Forelimb muscle (tissue), 1 donor: ENCODE measurements at regions not wholly inside any gene's neighbourhood (a gene's known extent, or its start where the extent isn't known, plus 50 kb on each side); places are given as distances from the start of the nearest gene placed in this dataset.
"Not testable (repeated sequence)": the region's sequence is repeated elsewhere in the genome, so short reads cannot be mapped to it uniquely, and the experiment has no call there.

ENCODE experiments used
- DNase-seq: peaks from one replicate; pipeline ENCODE4 v3.0.0-alpha.2; 2013; ENCODE audit warnings: low read depth

DNA sequence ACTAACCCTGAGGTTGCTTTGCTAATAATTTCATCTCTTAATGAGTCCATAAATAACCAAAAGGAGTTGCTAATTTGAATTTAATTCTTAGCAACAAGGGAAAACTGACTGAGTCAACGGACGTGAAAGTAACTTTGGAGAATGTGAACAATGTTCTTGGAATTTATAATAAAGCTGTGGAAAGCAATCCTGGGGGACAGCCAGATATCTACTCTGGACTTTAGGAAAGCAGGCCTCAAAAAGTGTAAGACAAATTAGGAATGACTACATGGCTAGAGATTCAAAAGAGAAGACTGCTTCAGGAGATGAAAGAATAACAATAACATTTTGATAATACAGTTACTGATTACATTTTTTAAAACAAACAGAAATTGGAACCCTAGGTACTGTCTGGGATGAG is 318.4 kb upstream of the COL8A1 start:
- no peak for DNase-seq

DNA sequence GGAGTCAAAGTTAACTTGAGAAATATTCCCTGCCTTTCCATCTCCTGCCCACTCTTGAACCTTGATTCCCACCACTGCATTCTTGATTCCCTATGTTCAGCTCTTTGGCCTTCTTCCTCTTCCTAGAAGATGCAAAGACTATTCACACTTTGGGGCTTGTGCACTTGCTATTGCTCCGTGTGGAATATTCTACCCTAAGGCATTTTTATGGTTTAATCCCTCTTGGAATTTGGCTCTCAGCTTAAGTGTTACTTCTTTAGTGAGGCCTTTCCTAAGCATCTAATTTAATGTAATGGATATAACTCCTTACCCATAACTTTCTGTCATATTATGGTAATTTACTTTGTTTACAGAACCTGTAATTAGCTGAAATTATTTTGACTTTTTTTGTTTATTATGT is 318.9 kb upstream of the COL8A1 start:
- no peak for DNase-seq

DNA sequence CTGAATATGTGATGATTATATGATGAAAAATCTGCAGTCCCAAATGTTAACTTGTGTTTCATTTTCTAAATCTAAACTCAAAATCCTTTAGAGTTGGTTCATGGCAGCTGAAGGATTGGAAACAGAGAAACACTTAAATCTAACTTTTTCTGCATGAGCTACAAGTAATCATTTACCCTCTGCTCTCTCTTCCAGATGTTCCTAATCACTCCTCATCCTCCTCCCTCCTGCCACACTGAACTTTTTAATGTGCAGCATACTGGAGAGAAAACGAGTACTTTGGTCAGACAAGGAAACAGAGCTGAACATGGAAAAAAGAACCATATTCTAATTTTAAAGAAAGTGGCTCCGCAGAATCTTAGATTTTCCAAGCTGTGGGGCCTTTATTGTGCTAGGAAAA is 321.2 kb upstream of the COL8A1 start:
- no peak for DNase-seq

DNA sequence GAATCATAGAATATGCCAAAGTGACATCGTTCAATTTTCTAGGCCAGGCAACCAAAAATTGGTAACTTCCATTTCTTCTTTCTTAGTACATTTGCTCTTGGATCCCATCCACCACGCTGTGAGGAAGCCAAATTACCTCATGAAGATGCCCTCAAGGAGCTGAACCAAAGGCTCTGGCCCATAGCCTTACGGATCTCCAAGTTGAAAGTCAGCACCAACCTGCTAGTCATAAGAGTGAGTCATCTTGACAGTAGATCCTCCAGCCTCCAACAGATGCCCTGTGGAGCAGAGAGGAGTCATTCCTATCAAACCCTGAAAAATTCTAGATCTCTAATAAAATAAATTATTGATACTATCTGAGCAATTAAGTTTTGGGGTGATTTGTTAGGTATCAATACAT is 322.5 kb upstream of the COL8A1 start:
- no peak for DNase-seq

DNA sequence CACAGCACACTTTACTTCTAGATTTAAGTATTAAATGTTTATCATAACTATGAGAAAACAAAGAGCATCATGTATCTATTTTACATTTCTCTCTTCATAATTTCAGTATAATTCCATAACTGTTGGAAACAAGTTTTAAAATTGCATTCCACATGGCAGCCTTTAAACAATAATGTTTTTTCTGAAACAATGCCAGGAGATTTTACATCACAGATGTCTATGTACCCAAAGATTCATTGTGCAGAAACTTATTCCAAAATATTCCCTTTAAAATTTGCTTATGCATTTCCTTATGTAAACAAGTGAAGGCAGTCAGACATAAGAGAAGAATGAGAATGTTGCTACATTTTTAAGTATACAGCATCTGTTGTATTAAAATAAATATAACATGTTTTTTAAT is 324.9 kb upstream of the COL8A1 start:
- DNase-seq, result no peak

DNA sequence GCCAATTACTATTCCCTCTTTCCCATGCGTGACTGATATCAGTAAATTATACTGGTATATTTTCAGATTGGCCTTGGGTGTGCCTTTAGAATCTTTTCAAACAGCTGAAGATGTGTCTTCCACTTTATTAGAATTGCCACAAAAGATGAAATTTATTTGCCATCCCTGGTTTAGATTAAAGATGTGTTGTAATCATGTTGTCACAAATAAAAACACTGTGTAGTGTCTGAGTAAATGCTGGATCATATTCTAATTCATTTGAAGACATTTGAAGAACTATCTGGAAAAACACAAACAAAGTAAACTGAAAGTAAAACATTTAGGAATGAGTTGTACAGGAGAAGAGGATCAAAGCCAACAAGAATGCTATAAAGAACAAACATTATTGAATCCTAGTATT is 339.7 kb upstream of the COL8A1 start:
- DNase-seq, result no peak

DNA sequence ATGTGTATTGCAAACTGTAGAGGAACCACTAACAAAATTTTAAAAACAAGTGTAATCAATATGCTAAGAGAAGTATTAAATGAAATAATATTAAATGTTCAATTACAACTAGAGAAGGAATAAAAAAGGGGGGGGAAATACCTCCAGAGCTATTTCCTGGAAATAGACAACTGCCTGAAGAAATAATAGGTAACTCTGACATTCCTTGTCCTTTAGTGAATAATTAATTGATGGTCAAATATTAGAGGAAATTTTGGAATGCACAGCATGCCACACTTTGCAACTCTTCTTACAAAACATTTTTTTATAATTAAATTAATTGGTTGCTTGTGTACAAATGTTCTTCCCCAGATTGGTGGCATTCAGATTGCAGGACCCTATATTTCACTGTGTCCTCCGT is 342.6 kb upstream of the COL8A1 start:
- DNase-seq, result no peak

DNA sequence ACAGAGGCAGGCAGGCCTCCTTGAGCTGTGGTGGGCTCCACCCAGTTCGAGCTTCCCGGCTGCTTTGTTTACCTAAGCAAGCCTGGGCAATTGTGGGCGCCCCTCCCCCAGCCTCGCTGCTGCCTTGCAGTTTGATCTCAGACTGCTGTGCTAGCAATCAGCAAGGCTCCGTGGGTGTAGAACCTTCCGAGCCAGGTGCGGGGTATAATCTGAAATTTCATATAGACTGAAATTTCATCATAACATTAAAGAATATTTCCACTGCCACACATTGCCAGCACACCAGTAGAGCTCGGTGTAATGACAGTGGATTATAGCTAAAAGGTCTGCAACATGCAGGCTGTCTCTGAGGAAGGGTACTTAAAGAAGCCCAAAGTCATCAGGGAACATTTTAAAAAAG is 344.3 kb upstream of the COL8A1 start:
- DNase-seq, result not testable (repeated sequence)

DNA sequence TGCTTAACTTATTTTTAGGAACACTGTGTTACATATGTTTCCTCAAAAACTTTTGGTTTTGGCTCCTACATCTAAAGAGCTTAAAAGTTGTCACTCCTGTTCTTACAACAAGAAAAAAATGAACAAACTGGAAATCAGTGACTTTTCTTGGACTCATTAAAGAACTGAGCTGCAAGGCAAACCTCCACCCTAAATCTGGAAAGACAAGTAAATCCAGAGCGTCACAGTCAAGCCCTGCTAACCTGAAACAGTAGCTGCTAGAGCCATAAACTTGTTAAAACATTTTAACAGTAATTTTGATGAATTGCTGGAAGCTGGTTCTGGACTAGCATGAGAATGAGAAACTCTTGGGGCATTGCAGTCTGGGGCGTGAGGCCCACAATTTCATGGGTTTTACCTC is 350.5 kb upstream of the COL8A1 start:
- no peak for DNase-seq

DNA sequence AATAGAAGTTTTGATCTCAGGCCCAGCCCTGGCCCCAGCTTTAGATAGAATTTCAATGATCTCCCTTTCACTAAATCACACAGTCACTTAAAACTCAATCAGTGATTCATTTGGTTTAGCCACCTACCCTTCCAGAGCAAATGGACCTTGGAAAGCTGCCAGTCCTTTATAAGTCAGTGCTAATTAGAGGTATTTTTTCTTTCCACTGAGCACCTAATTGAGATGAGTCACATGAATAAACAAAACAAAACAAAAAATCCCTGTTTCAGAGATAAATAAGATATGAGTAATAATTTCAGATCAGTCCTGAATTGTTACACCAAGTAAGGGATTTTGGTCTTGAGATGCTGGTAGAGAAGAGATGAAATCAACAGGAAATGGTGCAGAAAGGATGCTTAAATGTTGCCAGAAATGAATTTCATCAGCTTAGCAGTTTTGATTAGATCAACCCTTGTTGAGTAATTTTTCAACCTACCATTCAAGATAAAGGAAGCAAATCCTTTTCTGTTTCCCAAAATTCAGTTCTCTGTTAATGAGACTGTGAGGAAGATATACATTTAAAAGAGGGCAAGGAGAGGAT is 352.0 kb upstream of the COL8A1 start:
- no peak for DNase-seq

DNA sequence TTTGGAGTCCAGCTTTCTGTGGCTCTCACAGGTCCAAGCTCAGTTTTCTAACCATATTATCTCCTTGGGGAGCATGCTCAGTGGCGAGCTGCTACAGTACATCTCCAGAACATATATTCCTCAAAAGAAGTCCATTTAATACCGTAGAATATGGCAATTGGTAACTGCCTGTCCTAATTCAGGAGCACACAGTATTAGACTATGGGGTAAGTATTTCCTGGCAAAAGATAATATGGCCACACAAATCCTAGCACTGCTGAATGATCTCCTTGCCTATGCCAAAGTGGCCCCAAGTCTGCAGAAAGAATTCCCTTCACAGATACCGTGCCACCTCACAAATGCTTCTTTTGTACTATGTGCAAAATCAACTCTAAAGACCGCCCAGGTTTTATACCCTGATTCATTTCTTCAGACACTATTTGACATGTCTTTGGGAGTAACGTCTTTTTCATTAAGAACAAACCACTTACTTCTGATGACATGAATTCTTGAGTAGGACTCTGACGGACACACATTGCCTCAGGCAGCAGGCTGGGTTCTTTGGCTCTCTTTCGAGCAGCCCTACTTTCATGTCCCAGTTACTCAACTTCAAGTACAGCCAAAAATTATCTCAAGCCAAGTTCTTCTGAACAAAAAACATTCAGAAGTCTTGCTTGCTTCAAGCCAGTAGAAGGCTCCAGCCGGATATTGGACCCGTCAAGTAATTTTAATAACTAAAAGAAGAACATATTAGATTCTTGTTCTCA is 368.3 kb upstream of the DCBLD2 start:
- DNase-seq, result no peak

DNA sequence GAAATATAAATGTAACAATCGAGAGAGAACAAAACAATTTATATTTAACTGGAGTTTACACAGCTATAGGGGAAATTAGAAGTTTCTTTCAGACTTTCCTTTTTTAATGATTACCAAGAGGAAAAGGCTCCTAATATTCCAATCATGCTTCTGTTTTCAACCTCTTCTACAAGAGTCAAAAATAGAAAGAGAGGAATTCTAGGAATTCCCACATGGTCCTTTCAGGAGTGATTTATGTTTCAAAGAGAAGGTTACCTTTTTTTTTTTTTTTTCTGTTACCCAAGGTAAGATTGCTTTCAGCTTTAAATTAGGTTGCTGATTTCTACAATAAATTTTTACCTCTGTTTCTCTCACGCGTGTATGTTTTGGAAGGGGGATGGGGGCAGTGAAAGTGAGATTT is 355.3 kb upstream of the DCBLD2 start:
- DNase-seq, result no peak

DNA sequence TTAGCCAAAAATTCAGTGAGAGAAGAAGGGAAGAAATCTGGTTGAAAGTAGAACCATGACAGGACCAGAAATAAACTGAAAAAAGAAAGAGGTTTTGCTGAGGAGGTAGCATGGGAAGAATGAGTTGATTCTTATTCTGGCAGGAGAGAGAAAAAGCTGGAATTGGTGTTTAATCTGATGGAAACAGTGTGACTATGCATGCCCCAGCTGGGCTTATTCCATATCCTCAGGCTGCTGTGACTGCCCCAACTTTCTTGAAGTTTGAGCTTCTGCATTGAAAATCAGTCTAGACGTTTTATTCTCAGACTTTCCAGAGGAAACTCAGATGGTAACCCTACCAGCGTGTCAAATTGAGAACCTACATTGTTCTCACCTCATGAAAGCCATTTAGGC is 352.5 kb upstream of the DCBLD2 start:
- DNase-seq, result no peak

DNA sequence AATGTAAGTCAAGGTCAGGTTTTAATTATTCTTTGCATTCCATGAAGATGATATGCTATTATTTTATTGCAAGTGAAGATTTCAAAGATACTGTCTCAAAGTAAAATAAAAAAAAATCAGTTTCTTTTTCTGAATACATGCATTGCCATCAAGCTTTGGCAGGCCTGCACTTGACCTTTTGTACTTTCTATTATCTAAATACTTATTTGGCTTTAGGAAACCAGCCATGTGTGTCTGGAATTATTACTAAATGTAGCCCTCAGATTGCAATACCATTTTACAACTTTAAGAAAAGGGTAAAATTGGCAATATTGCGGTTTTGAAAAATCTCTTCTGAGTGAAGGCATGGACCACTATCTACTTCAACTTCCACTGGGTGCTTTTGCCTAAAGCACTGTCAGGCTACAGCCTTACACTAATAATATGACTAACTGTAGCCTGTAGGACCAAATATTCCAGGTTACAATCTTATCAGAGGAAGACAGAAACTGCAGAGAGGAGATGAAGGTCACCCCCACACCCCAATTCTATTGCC is 349.4 kb upstream of the DCBLD2 start:
- DNase-seq, result no peak

DNA sequence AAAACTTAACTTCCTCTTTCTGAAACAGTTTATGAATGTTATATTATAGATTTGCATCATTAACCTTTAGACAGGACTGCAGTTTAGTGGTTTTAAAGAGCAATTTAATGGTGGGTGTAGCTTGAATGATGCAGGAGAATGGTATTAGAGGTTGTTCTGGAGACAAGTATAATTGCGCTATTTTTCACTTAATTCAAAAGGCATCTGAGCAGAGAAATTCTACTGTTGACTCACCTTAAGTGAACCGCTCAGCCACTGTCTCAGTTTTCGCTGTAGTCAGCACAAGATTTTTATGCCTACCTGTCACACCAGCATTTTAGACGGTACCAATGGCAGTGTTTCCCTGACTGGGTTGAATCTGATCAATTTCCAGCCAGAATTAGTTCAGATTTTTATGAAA is 348.8 kb upstream of the DCBLD2 start:
- DNase-seq, result no peak

DNA sequence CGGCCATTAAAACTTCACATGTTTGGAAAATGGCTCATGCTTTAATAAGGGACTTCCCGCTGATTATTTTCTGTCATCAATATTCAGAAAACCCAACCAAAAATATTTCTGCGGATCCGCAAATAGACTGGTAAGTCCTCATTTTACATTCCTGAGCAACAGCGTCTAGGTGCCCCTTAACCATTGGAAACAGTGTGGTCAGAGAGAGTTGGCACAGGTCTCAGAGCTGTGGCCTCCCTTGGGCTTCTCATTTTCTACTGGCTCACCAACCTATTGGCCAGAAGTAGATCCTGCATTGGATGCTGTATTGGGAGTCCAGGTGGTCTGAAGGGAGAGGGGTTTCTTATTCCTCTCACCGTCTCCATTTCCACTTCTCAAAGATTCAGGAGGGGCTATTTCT is 348.1 kb upstream of the DCBLD2 start:
- DNase-seq, result no peak

DNA sequence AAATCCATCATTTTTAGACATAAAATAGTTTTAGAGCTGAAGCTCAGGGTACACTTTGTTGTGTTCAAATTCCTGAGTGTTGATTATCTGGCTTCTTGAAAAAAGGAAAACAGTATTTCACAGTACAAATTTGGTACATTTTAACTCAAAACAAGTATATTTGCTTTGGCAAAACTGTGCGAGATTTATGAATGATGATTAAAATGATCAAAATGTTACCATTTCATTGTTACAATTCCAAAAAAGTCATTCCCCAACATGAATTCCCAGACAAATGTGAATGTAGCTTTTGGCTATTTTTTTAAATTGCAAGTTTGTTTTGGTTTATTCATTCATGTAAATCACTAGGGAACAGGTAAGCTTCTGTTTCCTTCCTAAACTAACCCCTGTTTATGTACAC is 347.4 kb upstream of the DCBLD2 start:
- no peak for DNase-seq

DNA sequence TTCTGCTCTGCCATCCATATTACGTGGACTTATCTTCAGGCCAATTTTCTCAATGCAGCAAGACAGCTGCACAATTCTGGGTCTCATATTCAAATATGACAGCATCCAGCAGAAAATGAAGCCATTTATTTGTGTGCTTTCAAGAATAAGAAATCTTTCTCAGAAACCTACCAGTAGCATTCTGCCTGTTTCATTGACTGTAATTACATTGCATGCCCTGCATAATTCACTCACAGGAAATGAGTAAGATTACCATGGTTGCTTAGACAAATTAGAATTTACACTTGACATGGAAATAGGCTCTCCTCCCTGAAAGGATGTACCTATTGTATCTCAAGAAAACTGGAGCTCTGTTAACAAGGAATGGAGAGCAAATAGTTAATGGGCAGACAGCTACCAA is 346.6 kb upstream of the DCBLD2 start:
- no peak for DNase-seq

DNA sequence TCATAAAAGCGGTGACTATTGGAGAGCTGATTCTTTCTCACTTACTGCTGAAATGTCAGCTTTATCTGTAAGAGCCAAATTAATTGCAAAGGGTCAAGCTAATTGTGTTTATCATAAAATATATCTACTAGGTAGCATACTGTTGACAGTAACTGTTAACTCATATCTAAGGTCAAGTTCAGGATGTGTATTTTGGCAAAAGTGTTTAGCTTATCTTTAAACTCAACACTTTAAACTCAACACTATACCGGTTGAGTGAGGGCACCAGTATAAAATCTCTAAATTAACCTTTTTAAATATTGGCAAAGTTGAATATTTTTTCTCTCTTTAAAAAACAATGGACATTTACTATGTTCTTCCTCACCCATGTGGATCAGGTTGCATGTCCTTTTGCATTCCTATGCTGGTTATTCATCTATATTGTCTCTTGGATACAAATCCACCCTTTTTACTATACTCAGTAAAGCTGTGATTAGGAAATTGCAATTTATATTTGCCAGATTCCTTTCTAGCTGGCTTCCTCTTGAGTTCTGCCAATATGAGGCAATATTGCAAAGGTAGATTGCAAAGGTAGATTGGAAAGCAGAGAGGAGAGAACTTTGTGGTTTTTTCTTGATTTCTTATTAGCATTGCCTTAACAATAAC is 344.6 kb upstream of the DCBLD2 start:
- DNase-seq, result no peak

DNA sequence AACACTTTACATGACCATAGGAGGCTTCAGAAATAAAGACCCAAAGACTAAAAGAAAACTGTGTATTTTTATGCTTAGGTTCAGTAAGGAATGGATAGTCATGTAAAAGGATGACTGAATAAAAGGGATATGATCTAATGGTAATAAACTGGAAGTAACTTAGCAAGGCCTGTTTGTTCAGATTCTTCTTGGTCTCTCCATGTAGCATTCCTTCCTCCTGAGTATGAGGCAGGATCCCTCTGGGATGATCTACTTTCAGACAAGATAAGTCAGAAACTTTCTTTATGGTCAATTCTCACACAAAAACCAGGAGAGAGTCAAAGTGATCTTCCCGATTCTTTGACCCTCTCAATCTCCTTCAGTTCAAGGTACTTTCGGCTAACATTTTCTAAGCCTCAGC is 340.8 kb upstream of the DCBLD2 start:
- no peak for DNase-seq

DNA sequence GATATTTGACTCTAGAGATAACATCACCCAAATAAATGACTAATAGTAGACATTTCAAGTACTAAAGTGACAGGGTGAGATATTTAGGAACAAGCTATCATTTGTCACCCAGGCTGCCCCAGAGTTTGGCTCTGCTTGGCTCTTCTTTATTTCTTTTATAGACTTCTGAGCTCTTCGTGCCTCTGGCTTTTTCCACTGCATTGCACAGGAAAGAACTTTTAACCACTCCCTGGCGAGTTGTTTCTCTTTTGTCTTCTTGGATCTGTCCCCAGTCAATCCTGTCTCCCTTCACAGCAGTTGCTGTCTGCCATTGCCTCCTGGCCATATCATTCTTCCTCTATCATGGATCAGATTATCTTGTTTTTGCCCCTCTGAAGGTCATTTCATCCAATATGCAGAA is 339.2 kb upstream of the DCBLD2 start:
- no peak for DNase-seq

DNA sequence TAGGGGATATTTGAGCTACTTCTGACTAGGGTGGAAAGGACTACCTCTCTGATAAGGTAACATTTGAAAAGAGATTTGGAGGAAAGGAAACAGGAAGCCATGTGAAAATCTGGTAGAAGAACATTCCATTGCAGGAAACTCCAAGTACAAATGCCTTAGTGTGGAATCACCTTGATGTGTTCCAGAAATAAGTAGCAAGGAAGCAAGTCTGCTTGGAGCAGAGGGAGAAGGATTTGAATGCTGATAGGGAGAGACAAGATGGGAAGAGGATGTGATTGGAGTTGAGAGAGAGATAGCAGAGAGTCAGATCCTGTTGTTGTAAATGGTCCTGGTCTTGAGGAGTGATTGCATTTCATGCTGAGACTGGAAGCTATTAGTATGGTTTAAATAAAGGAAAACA is 335.1 kb upstream of the DCBLD2 start:
- DNase-seq, result no peak

DNA sequence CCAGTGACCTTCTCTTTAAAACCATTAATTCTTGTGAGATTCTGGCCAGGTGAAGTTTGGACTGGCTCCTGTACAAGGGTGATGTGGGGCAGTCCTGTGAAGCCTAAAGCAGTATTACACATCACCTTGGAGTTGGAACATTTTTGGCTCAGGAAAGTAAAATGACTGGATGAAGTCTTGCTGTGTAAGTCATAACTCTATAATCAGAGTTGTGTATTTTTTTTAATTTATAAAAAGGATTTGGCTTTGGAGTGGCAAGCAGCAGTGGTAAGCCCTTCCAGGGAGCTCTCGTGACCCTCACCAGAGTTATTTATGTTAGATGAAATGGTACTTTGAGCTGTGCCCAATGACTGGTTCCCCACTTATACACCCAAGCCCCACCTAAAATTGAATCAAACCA is 331.2 kb upstream of the DCBLD2 start:
- no peak for DNase-seq
